PC-9 (cell line): ENCODE measurements at regions not wholly inside any gene's neighbourhood (a gene's known extent, or its start where the extent isn't known, plus 50 kb on each side); places are given as distances from the start of the nearest gene placed in this dataset.

Source experiments
- BruUV-seq: library from RNA; stranded (reverse); fragments of 400-500 nt; replicated peaks from 2 replicates; lab custom pipeline; 2021; lab: Mats Ljungman, UMichigan
- CTCF ChIA-PET: fragments of 300-600 bp; sonication (Branson Sonifier 250); formaldehyde crosslinking; loops from one replicate; lab custom pipeline; 2022; ENCODE audit warnings: antibody characterized with exemption; lab: Charles Lee
- POLR2A ChIA-PET: fragments of 300-600 bp; sonication (Branson Sonifier 250); formaldehyde crosslinking; loops from one replicate; lab custom pipeline; 2022; ENCODE audit warnings: antibody characterized with exemption; ENCODE audit not compliant: unreplicated experiment; lab: Charles Lee
- DNase-seq, 2 experiments: peaks; one replicate each; pipeline versions ENCODE4 v3.0.0 to v3.0.0-alpha.2; 2015 to 2022; ENCODE audit warnings: mixed read lengths in 1 of 2
- H2AFZ ChIP-seq: fragments of 200-600 bp; sonication (generic); 2 replicates; pipeline ENCODE4 v1.8.1; 2017; ENCODE audit warnings: antibody characterized with exemption
- H3F3A ChIP-seq: fragments of 200-600 bp; sonication (generic); 2 replicates; pipeline ENCODE4 v1.8.1; 2017; ENCODE audit warnings: antibody characterized with exemption, mild to moderate bottlenecking, low read depth; ENCODE audit not compliant: insufficient read depth
- H3K27ac ChIP-seq: fragments of 200-600 bp; sonication (generic); 2 replicates; pipeline ENCODE4 v1.6.1; 2016; ENCODE audit warnings: mixed run types
- H3K27me3 ChIP-seq: fragments of 200-600 bp; sonication (generic); 2 replicates; pipeline ENCODE4 v1.6.1; 2016; ENCODE audit warnings: low read depth, mixed run types; ENCODE audit not compliant: insufficient read depth
- H3K36me3 ChIP-seq: fragments of 200-600 bp; sonication (generic); 2 replicates; pipeline ENCODE4 v1.6.1; 2016; ENCODE audit warnings: low read depth, mixed run types
- H3K4me1 ChIP-seq: fragments of 200-600 bp; sonication (generic); replicated peaks from 2 replicates; pipeline ENCODE4 v1.6.1; 2016; ENCODE audit warnings: mixed run types; ENCODE audit not compliant: insufficient read depth
- H3K4me2 ChIP-seq: fragments of 200-600 bp; sonication (generic); 2 replicates; pipeline ENCODE4 v1.6.1; 2017; ENCODE audit warnings: mixed run types
- H3K4me3 ChIP-seq: fragments of 200-600 bp; sonication (generic); 2 replicates; pipeline ENCODE4 v1.6.1; 2016; ENCODE audit warnings: mixed run types
- H3K79me2 ChIP-seq: fragments of 200-600 bp; sonication (generic); 2 replicates; pipeline ENCODE4 v1.6.1; 2017; ENCODE audit warnings: low read depth, mixed run types
- H3K9me2 ChIP-seq: fragments of 200-600 bp; sonication (generic); 2 replicates; pipeline ENCODE4 v1.8.1; 2017; ENCODE audit warnings: mild to moderate bottlenecking; ENCODE audit not compliant: insufficient read depth
- H3K9me3 ChIP-seq: fragments of 200-600 bp; sonication (generic); 2 replicates; pipeline ENCODE4 v1.8.1; 2016; ENCODE audit warnings: low read depth; ENCODE audit not compliant: insufficient read depth
- H4K20me1 ChIP-seq: fragments of 200-600 bp; sonication (generic); 2 replicates; pipeline ENCODE4 v1.8.1; 2017; ENCODE audit not compliant: insufficient read depth
- EZH2 ChIP-seq: fragments of 200-600 bp; sonication (generic); IDR thresholded peaks from 2 replicates; pipeline ENCODE4 v1.8.0; 2017; ENCODE audit warnings: antibody characterized with exemption, low read depth
- intact Hi-C: fragments of 100-400 bp; cut with micrococcal nuclease; formaldehyde crosslinking; loops from one replicate; pipeline ENCODE4 v1.10.0; 2022; ENCODE audit not compliant: unreplicated experiment
- TF ChIP-seq, protein P1 (sequence below): fragments of 200-600 bp; sonication (generic); conservative IDR thresholded peaks from 2 replicates; pipeline ENCODE4 v1.6.1; 2017; ENCODE audit warnings: mixed run types, antibody characterized with exemption, mild to moderate bottlenecking, moderate library complexity

DNA sequence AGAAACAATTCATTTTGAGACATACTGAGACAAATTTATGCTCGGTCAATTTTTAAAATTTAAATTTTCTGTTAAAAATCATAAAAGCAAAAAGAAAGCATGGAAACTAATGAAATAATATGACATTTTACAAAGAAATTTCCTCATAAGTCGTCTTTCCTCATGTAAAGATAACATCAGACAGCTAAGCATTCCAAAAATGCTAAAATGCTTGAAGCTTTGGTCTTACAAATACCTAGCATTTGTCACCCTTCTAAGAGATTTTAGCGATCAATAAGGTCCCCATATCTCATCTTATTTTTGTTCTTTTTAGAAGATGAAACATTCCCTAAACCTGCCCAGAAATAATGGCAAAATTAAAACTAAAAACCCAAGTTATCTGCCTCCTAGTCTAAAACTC is 68.5 kb upstream of the FREM2 start:
- H3K9me2 ChIP-seq: no peaks in the 10 kb centered on the region; the same call in 1 of the 2 replicates
- H3K36me3 ChIP-seq: no peaks in the 10 kb centered on the region
- no peak overlapping the region for H3K4me2 ChIP-seq
- BruUV-seq: no TSS peak
- H3K9me3 ChIP-seq: no peaks in the 10 kb centered on the region
- no peak for TF ChIP-seq EZH2
- TF ChIP-seq, protein P1, sequence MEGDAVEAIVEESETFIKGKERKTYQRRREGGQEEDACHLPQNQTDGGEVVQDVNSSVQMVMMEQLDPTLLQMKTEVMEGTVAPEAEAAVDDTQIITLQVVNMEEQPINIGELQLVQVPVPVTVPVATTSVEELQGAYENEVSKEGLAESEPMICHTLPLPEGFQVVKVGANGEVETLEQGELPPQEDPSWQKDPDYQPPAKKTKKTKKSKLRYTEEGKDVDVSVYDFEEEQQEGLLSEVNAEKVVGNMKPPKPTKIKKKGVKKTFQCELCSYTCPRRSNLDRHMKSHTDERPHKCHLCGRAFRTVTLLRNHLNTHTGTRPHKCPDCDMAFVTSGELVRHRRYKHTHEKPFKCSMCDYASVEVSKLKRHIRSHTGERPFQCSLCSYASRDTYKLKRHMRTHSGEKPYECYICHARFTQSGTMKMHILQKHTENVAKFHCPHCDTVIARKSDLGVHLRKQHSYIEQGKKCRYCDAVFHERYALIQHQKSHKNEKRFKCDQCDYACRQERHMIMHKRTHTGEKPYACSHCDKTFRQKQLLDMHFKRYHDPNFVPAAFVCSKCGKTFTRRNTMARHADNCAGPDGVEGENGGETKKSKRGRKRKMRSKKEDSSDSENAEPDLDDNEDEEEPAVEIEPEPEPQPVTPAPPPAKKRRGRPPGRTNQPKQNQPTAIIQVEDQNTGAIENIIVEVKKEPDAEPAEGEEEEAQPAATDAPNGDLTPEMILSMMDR: no peak
- H3F3A ChIP-seq: no peaks in the 10 kb centered on the region
- no peak for DNase-seq
- H3K4me1 ChIP-seq: no peaks in the 10 kb centered on the region
- POLR2A ChIA-PET: no interaction called here
- no peaks in the 10 kb centered on the region for H4K20me1 ChIP-seq
- CTCF ChIA-PET: no interaction called here
- no peaks in the 10 kb centered on the region for H3K27me3 ChIP-seq
- H3K79me2 ChIP-seq: no peaks in the 10 kb centered on the region
- no peak overlapping the region for H3K4me3 ChIP-seq
- H3K27ac ChIP-seq: no peak overlapping the region
- H2AFZ ChIP-seq: no peak overlapping the region
- intact Hi-C loops: no loop called here

DNA sequence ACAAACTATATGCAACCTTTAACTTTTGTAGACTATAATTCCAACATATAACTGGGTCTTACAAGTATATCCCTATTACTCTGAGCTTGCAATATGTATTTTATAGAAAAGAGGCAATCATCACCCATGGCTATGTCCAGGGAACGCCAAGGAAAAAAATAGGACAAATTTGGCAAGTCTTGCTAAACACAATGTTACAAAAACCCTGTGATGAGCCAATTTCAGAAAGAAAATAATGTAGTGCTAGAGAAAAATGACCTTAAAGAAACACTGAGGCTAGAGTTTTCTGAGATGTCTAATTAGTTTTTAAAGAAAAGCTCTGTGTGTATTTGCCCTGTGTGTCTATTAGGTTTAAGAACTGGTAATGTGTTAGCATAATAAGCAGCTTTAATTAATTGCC is 68.0 kb upstream of the FREM2 start:
- Histone ChIP-seq H3K36me3 (no peaks in the 10 kb centered on the region), H3K4me1 (no peaks in the 10 kb centered on the region), H3K27me3 (no peaks in the 10 kb centered on the region), H4K20me1 (no peaks in the 10 kb centered on the region), H3K4me3 (no peak overlapping the region), H3K9me2 (no peaks in the 10 kb centered on the region; the same call in 1 of the 2 replicates), H2AFZ (no peak overlapping the region), H3K27ac (no peak overlapping the region), H3F3A (no peaks in the 10 kb centered on the region), H3K79me2 (no peaks in the 10 kb centered on the region), H3K9me3 (no peaks in the 10 kb centered on the region), H3K4me2 (no peak overlapping the region)
- DNase-seq: no peak
- intact Hi-C loops: no loop called here
- ChIA-PET CTCF (no interaction called here), POLR2A (no interaction called here)
- no TSS peak for BruUV-seq
- TF ChIP-seq, protein P1: no peak
- TF ChIP-seq EZH2: no peak

DNA sequence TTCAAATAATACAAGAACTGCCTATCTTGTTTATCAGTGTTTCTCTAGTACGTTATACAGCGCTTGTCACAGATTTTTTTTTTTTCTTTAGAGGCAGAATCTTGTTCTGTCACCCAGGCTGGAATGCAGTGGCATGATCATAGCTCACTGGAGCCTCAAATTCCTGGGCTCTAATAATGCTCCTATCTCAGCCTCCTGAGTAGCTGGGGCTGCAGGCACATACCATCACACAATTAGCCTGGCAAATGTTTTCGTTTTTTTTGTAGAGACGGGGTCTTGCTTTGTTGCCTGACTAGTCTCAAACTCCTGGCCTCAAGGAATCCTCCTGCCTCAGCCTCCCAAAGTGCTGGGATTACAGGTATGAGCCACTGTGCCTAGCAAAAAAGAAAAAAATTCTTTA is 66.0 kb upstream of the FREM2 start:
- Histone ChIP-seq H2AFZ (no peak overlapping the region), H3K9me2 (no peaks in the 10 kb centered on the region; the same call in 1 of the 2 replicates), H3K27ac (no peak overlapping the region), H3K4me2 (no peak overlapping the region), H3K27me3 (no peaks in the 10 kb centered on the region), H3F3A (no peaks in the 10 kb centered on the region), H3K4me1 (no peaks in the 10 kb centered on the region), H3K4me3 (no peak overlapping the region), H3K79me2 (no peaks in the 10 kb centered on the region), H4K20me1 (no peaks in the 10 kb centered on the region), H3K36me3 (no peaks in the 10 kb centered on the region), H3K9me3 (no peaks in the 10 kb centered on the region)
- ChIA-PET POLR2A (no interaction called here), CTCF (no interaction called here)
- intact Hi-C loops: no loop called here
- TF ChIP-seq, protein P1: no peak
- no peak for TF ChIP-seq EZH2
- BruUV-seq: no TSS peak
- DNase-seq: no peak
